Left renal cortex interstitium (tissue), 4 donors: ENCODE measurements at regions not wholly inside any gene's neighbourhood (a gene's known extent, or its start where the extent isn't known, plus 50 kb on each side); places are given as distances from the start of the nearest gene placed in this dataset.

Source experiments
- DNase-seq, 4 donors: peaks; one replicate each; pipeline ENCODE4 v3.0.0-alpha.2; 2013; ENCODE audit warnings: low read depth in 4 of 4, low spot score in 2 of 4, missing footprints in 1 of 4

DNA sequence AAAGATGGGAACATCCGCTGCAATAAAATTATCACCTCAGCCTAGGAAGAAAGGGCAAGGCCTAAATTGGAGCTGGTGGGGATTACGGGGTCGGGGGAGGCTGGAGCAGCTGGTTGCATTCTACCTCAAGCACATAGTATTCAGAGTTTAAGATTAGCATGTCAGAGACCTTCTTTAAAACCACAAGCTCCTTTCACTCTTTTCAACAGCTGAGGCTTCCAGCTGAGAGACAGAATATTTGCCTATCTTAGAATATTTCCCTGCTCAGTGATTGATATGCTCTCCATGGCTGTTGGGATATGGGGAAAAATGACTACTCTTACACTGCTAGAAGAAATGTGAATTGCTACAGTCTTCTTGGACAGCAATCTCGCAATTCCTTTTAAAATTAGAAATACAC, 248.6 kb downstream of the TBX15 start:
- no peak for DNase-seq

DNA sequence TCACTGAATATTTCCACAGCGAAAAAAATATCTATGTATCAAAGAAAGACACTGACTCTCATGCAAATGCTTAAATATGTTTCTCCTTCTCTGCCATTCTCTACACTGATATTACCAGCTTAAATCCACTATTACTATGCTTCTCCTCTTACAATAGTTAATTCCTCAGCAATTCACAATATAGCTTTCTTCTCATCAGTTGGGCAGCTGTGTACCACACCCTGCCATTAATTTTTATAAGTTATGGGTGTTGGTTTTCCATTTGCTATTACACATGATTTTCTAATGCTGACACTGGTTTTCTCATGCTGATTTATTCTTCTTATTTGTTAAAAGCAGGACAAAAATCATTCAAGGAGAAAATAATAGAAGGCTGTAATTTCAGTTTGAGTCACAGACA, 251.8 kb downstream of the TBX15 start:
- DNase-seq: no peak

DNA sequence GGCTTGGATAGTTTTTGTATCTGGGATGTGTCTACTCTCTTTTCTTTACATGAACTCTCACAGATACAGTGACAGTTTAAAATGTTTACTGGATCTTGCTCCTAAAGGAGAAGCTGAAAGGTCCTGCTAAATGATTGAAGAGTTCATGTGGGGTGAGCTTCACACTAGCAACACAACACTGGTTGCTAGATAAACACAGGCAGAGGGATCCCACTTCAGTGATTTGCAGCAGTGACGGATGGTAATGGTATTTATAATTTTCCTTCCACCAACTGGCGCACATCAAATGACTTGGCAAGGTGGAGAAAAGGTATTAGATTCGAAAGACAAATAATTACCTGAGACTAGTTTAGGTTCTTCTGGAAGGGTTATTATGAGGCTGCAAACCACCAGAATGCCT, 270.2 kb downstream of the TBX15 start:
- DNase-seq: peak in 2 of 4 donors; percentile 10 to 28

DNA sequence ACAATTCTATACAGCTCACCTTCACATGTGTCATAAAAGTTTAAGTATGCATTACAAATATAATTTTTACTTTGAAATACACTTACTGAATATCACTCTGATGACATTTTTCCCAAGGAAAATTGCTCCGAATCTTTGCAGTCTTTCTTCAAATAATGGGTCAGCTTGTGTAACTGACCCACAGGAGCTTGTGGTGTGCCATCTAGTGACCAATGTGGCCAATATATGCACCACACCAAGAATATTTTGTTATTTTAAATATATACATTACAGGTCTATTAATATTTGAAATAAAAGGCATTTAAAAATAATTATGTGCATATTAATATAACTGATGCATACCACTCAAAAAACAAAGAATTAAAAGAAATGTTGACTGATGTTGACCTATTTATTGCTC, 271.4 kb downstream of the TBX15 start:
- DNase-seq: no peak

DNA sequence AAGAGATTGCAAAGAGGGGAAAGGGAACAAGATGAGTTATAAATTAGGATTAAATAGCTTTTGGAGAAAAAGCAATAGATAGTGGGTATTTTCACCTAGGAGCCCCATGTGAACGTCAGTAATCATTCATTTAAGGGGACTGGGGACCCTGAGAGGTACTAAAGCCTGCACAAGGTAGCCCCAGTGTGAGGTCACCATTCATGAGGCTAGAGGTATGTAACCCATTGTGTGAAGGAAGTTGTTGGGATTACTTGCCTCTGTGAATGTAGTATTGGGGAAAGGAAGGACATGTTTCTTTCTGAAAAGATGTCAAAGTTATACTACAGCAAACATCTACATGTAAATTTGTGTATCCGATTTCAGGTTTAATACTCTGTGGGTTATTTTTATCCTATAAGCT, 276.8 kb downstream of the TBX15 start:
- no peak for DNase-seq

DNA sequence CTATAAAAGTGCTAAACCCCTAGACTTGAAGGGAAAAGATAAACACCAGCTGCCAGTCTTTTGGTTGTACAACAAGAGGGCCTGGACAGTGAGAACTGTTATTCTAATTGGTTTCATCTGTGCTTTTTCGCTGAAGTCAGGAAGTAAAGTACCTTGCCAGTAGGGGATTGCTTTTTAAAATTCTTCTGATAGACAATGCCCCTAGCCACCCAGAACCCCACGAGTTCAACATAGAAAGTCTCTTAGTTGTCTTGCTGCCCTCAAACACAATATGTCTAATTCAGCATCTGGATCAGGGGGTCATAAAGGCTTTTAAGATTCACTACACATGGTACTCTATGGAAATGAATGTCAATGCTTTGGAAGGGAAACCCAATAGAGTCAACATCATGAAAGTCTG, 289.2 kb downstream of the TBX15 start:
- DNase-seq: no peak

DNA sequence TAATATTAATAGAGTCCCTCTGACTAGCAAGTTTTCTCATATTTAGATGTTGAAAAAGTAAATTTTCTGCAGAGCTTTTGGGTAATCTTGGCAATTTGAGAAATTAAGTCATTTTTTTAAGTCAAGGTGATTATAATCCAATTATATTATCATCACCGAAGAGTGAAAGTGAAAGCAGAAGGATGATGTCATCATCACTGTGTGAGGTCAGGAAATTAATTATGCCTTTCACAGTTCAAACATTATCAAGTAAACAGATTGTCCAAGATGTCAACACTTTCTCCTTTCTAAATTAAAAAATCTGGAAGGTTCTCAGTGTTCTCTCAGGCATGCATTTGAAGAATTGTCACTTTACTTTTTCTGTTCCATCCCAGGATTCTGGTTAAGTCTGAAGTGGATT, 296.0 kb downstream of the TBX15 start:
- DNase-seq: no peak

DNA sequence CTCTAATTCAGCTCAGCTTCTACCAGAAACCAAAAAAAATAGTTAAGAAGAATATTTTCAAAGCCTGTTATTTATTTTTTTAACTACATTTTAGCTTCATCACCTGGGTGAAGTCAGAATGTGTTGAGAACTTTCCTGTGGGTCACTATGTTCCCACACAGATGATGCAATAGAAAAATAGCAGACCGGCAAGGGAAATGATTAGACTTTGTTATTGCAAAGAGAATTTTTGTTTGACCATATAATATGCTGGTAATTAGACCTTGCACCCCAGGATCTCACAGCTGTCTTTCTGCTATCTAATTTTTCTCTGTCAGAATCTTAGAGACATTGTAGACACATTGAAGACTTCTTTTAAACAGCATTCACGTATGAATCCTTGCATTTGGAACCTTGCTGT, 299.3 kb downstream of the TBX15 start:
- DNase-seq: no peak

DNA sequence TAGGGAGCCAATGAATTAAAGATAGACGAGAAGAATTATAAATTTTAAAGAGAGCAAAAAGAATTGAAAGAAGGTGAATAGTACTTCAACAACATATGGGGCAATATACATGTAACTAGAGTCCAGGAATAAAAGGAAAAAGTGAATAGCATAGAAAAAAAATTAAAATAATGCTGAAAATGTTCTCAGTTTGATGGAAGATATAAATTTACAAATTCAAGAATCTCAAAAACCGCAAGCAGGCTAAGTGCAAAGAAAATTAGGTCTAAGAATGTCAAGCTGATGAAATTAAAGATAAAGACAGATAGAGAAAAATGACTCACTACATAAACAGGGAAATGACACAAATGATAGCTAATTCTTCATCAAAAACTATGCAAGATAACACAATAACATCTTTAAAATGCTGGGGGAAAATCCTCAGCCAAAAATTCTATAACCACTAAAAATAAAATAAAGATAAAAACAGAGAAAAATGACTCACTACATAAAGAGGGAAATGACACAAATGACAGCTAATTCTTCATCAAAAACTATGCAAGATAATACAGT, 326.3 kb downstream of the TBX15 start:
- no peak for DNase-seq

DNA sequence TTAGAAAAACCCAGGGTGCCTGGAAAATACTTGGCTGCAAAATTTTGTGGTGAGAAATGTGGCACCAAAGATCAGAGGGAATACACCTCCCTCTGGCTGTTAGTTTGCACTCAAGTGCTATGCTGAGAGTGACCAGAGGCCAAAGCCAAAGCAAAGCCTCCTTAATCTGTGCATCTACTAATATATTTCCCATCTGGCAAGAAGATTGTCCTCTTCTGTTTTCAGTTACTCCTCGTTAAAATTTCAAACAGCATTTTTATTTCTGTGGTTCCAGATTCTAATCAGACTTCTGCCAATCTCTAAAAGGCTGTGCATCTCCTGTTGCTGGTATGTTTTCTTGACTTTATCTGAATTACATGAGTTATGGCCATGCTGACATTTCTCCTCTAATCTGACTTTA, 327.4 kb downstream of the TBX15 start:
- no peak for DNase-seq

DNA sequence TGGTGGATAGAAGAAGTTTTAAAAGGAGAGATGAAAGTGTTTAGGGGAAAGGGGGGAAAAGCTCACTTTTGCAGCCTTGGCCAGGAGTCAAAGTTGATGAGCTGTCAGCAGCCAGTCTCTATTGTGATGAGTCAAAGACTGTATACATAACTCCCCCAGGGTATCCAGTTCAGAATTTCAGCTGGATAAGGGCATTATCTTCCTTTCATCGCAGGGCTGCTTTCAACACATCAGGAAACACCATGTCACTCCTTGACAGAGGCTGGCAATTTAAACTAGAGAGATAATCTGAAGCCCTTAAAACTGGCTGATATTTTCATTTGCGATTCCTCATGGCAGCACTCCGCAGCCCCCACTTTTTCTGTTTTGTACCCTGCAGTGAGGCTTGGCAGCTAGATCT, 328.5 kb downstream of the TBX15 start:
- DNase-seq: no peak

DNA sequence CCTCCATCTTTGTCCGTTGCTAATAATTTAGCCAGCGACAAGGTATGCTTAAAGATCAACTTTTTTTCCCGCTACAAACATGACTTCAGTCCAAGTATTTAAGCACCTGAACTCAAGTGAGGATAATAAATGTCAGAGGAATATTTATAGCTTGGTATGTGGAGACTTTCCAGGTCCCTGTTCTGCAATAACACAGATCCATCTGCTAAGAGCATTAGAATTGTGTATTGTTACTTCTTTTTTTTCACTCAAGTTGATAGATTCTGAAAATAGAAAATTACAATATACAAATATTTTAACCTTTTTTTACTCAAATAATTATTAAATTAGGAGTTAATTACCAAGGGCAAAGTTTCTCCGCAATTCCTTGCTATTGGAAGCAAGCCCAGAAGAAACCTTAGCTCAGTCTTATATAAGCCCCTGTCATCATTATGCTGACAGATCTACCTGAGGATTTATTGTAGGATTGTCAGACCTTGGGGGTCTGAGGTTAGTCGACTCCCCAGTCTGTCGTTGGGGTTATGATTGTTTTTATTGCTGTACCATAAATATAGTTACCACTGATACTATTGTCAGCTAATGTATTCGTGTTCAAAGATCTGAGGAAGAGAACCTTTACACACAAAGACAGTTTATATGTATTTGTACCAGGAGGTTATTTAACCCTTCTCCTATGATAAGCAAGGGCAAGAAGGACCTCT, 337.9 kb downstream of the TBX15 start:
- peak in 2 of 4 donors; percentile 38 to 39 for DNase-seq

DNA sequence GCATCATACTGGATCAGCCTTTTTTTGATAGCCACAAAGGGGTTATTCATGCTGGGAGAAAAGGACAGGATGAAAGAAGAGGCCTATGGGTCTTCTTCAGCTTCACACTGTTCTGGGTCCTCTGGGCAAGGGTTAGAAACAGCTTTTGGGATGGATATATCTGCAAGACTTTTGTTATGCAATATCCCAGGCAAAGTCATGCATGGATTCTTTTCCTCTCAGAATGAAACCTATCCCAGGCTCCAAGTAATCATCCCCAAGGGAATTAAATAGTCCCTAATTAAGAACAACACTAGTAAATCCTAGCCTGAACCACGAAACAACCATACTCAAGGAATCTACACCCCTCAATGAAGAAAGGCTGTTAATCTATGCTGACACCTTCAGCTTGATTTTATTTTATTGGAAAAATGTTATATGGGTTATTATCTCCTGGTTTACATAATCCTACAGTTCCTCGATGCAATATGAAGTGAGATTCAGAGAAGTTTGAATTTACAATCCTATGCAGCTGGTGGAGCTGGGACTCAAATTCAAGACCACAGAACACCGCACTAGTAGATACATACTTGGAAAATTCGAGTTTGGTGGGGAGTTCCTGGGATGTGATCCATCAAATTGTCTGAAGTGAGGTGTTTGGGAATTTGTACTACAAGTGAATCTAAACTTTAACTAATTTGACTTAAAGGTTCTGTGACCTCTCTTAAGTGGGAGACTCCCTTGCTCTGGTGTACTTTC, 338.6 kb downstream of the TBX15 start:
- peak in 1 of 4 donors; percentile 9 for DNase-seq

DNA sequence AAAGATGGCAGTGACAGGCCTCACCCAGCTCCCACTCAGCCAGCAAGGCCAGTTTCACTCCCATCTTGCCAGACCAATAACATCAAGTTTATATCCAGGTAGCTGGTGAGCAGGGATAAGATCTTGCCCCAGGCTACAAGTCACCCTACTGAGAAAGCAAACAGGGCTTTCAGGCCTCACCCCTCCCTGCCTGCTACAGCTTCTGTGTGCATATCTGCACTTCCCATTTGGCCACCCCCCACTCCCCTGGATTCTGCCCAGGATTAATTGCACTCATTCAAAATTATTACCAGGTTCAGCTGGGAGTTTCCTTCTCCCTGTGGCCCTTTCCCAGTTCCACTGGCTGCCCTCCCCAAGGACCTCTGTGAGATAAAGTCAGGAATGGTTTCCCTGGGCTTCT, 352.1 kb downstream of the TBX15 start:
- no peak for DNase-seq

DNA sequence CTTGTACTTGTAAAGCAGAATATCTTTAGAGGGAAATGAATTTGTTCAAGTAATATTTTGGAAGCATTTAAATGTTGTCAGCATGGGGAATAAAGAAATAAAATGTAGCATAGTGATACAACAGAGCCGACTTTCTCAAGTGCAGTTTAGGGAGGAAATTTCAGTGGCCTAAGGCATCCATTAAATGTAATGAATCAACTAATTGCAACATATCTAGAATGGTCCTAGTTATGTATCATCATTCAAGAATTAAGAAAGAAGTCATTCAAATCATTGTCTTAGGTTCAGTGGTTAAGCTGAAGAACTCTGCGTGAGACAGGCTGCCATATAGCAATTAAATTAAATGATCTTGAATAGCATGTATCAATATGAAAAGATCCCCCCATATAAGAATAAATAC, 360.7 kb downstream of the TBX15 start:
- DNase-seq: no peak

DNA sequence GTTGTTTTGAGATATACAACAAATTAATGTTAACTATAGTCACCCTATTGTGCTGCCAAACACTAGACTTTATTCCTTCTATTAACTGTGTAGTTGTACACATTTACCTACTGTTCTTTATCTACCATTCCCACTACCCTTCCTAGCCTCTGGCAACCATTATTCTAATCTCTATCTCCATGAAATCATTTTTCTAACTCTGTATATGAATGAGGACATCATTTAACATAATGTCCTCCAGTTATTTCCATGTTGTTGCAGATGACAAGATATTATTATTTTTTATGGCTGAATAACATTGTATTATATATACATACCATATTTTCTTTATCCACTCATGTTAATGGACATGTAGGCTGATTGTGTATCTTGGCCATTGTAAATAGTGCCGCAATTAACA, 366.3 kb downstream of the TBX15 start:
- DNase-seq: no peak

DNA sequence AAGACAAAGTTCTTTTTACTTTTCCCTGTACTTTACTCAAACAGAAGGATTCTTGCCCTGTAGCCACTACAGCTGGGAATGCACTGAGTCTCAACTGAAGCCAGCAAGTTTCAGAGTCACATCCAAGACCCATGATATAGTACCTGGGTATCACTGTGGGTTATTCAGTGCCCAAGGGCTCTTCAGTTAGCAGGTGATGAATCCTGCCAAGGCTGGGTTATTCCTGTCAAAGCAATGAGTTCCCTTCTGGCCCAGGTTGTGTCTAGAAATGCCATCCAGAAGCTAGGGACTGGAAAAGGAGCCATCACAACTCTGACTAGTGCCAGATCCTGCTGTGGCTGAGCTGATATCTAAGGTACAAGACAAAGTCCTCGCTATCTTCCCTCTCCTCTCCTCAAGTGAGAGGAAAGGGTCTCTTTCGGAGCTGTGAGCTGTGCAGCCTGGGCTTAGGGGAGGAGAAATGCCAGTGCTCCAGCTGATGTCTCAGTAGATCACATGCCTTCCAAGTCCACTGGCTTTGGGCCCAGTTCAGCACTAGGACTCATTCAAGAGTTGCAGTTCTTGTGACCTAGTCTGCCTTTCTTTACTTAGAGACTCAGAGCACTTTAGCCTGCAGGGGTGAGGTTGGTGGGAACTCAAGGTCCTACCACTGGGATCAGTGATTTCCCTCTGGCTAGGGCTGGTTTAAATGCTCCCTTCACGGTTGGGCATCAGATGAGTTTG, 369.4 kb downstream of the TBX15 start:
- no peak for DNase-seq

DNA sequence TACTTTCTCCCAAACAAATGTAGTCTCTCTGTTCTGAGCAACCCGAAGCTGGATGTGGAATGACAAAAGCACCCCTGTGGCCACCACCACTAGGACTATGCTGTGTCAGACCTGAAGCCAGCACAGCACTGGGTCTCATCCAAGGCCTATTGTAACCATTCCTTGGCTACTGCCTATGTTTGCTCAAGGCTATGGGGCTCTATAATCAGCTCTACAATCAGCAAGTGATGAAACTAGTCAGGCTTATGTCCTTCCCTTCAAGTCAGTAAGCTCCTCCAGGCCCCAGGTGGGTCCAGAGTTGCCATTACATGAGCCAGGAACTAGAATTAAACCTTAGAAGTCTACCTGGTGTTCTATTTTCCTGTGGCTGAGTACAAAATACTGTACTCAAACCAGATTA, 370.2 kb downstream of the TBX15 start:
- no peak for DNase-seq

DNA sequence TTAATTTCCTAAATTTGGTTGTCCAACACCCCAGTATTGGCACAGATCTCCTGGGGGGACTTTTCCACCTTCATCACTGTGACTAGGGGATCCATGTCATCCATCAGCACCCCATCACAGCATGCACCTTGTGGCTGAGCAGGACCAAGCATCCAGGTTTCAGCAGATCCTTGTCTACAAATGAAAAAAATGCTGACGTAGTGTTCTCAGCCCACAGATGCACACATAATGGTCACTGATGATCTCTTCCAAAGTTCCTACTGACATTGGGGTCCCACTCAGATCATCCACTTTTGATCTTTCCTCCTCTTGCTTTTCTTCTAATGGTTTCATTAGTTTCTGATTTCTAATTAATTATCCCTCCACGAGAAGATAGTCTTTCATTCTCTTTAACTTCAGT, 373.1 kb downstream of the TBX15 start:
- DNase-seq: no peak

DNA sequence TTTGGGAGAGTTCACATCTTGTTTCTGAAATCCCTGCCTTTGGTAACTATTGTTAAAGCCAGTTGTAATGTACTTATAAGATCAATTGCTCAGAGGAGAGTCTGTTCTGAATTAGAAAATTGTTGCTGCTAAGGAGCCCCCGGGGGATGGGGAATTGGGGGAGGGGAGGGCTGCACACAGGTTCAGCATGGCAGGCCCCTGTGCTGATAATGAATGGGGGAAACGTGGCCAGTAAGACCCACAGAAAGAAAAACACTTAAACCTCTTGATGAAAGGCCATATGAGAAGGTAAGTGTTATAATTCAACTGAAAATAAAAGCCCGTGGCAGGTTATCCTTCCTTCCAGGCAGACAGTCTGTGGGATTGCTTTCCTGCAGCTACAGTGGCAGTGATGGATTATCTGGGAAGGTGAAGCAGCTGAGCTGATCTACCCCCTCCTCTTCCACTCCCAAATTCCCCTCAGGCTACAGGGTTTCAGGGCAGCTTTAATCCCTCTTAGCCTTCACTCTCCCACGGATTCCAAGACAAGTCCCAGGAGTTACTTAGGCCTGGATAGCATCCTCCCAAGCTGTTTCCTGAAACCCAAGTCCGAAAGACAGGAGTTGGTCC, 398.8 kb downstream of the TBX15 start:
- no peak for DNase-seq

DNA sequence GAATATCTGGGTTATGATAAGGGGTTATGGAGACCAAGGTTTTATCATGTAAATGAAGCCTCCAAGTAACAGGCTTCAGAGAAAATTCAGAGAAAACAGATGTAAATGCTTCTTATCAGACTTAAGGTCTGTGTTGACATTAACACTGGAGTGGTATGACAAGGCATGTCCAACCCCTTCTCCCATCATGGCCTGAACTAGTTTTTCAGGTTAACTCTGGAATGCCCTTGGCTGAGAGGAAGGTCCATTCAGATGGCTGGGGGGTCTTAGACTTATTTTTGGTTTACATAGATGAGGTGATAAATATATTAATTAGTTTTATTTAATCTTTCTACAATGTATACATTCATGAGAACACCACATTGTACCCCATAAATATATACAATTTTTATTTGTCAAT, 399.6 kb downstream of the TBX15 start:
- no peak for DNase-seq
